ENCODE measurements at regions not wholly inside any gene's neighbourhood (a gene's known extent, or its start where the extent isn't known, plus 50 kb on each side); places are given as distances from the start of the nearest gene placed in this dataset.

GRCh38 chr5:33329891-33330290 is 110.9 kb upstream of the TARS1 start:
- TF ChIP-seq CTCF (IDR thresholded peaks at IDR 0.05) = no peak
- TF ChIP-seq POLR2A (IDR thresholded peaks at IDR 0.05) = no peak
- no peak for TF ChIP-seq EP300 (IDR thresholded peaks at IDR 0.05)
- no peak for TF ChIP-seq POLR2AphosphoS5 (IDR thresholded peaks at IDR 0.05)
